HepG2 (cell line): ENCODE measurements at regions not wholly inside any gene's neighbourhood (a gene's known extent, or its start where the extent isn't known, plus 50 kb on each side); places are given as distances from the start of the nearest gene placed in this dataset.

Experiments
- ATAC-seq: fragments of 200-7000 bp; cut with Tn5 transposase; 3 replicates; pipeline ENCODE4 v1.9.1; 2020; ENCODE audit warnings: mild to moderate bottlenecking, moderate library complexity
- BruUV-seq: library from RNA; stranded (reverse); fragments of 400-500 nt; replicated peaks from 2 replicates; lab custom pipeline; 2021; lab: Mats Ljungman, UMichigan
- CTCF ChIA-PET: fragments of 300-600 bp; formaldehyde crosslinking; extraction: SDS; loops from one replicate; lab custom pipeline; 2021; ENCODE audit warnings: low total read pairs, inconsistent platforms, low intra/inter-chr PET ratio; lab: Yijun Ruan, JAX
- POLR2A ChIA-PET: fragments of 350-600 bp; sonication (Branson Sonifier 250); formaldehyde crosslinking; loops from one replicate; lab custom pipeline; 2020; ENCODE audit warnings: antibody characterized with exemption, inconsistent platforms; lab: Yijun Ruan, JAX
- DNase-seq: peaks from one replicate; pipeline ENCODE4 v3.0.0-alpha.2; 2015; ENCODE audit warnings: low spot score
- FAIRE-seq: peaks from 3 replicates; lab custom pipeline; 2011; peaks lifted over from hg19 to GRCh38; lab: Jason Lieb, UNC
- H2AFZ ChIP-seq: one replicate; pipeline ENCODE4 v1.6.1; 2011; ENCODE audit warnings: low read length, inconsistent platforms
- H3K27ac ChIP-seq: fragments of 300-600 bp; 3 replicates; pipeline ENCODE4 v1.8.0; 2011; ENCODE audit warnings: mixed run types, mild to moderate bottlenecking, mixed read lengths, low read length, inconsistent platforms; ENCODE audit not compliant: insufficient read depth; ENCODE audit errors: extremely low read length
- H3K27me3 ChIP-seq, 2 experiments: fragments of 200-600 bp in 1 of 2; 2 replicates in 1 of 2; 3 replicates in 1 of 2; pipeline versions ENCODE4 v1.6.0 to v1.8.0; 2011; ENCODE audit warnings: low read length in 2 of 2, mild to moderate bottlenecking in 2 of 2, moderate library complexity in 2 of 2, inconsistent platforms in 1 of 2; ENCODE audit not compliant: insufficient read depth in 2 of 2, control insufficient read depth in 1 of 2
- H3K36me3 ChIP-seq, 2 experiments: fragments of 200-600 bp in 1 of 2; replicated peaks in 1 of 2; 2 replicates in 1 of 2; 3 replicates in 1 of 2; pipeline versions ENCODE4 v1.5.1 to v1.8.0; 2011; ENCODE audit warnings: low read length in 2 of 2, inconsistent platforms in 1 of 2; ENCODE audit not compliant: insufficient read depth in 2 of 2, control insufficient read depth in 1 of 2
- H3K4me1 ChIP-seq: 2 replicates; pipeline ENCODE4 v1.5.1; 2012; ENCODE audit warnings: low read length, inconsistent platforms; ENCODE audit not compliant: insufficient read depth
- H3K4me2 ChIP-seq: 2 replicates; pipeline ENCODE4 v1.6.0; 2011; ENCODE audit warnings: low read depth, low read length, inconsistent platforms
- H3K4me3 ChIP-seq, 3 experiments: fragments of 200-600 bp in 1 of 3; sonication (generic), shearing (Covaris generic) in 1 of 3; replicated peaks in 1 of 3; 2 replicates each; pipeline ENCODE4 v1.5.1; 2011 to 2016; ENCODE audit warnings: low read length in 3 of 3, inconsistent platforms in 2 of 3, low read depth in 2 of 3, mild to moderate bottlenecking in 2 of 3, control low read depth in 1 of 3, mixed read lengths in 1 of 3; ENCODE audit not compliant: insufficient read depth in 1 of 3
- H3K79me2 ChIP-seq: one replicate; pipeline ENCODE4 v1.6.1; 2011; ENCODE audit warnings: low read length, inconsistent platforms; ENCODE audit not compliant: insufficient read depth
- H3K9ac ChIP-seq: 2 replicates; pipeline ENCODE4 v1.6.0; 2011; ENCODE audit warnings: mild to moderate bottlenecking, low read depth, low read length, inconsistent platforms; ENCODE audit not compliant: insufficient read depth
- H3K9me3 ChIP-seq: 2 replicates; pipeline ENCODE4 v1.5.1; 2012; ENCODE audit warnings: mild to moderate bottlenecking, low read length
- H4K20me1 ChIP-seq: 2 replicates; pipeline ENCODE4 v1.6.0; 2011; ENCODE audit warnings: inconsistent platforms, mild to moderate bottlenecking, low read length, moderate library complexity; ENCODE audit not compliant: insufficient read depth
- AKAP8 ChIP-seq: sonication (generic); formaldehyde crosslinking; IDR thresholded peaks from 2 replicates; pipeline ENCODE4 v1.5.1; 2020; ENCODE audit warnings: mild to moderate bottlenecking, missing genetic modification reagents
- ARHGAP35 ChIP-seq: sonication (generic); formaldehyde crosslinking; IDR thresholded peaks from 2 replicates; pipeline ENCODE4 v1.9.0; 2022; ENCODE audit warnings: mild to moderate bottlenecking, inconsistent platforms, moderate library complexity, missing genetic modification reagents, borderline replicate concordance
- CENPT ChIP-seq: sonication (generic); formaldehyde crosslinking; IDR thresholded peaks from 2 replicates; pipeline ENCODE4 v1.8.0; 2022; ENCODE audit warnings: low read depth, mild to moderate bottlenecking, moderate library complexity, missing genetic modification reagents
- HMGXB4 ChIP-seq, 2 experiments: sonication (generic) in 1 of 2; formaldehyde crosslinking in 1 of 2; IDR thresholded peaks; 2 replicates each; pipeline versions ENCODE4 v1.4.0 to v1.6.1; 2018 to 2020; ENCODE audit warnings: missing genetic modification reagents in 2 of 2, borderline replicate concordance in 1 of 2, low read depth in 1 of 2, mild to moderate bottlenecking in 1 of 2, missing biosample characterization in 1 of 2
- IKZF1 ChIP-seq: fragments of 450-650 bp; IDR thresholded peaks from 2 replicates; pipeline ENCODE4 v1.7.1; 2016
- PLRG1 ChIP-seq: fragments of 450-650 bp; conservative IDR thresholded peaks from 2 replicates; pipeline ENCODE4 v1.6.1; 2016
- TARDBP ChIP-seq: sonication (generic); formaldehyde crosslinking; IDR thresholded peaks from 2 replicates; pipeline ENCODE4 v1.8.0; 2022; ENCODE audit warnings: mild to moderate bottlenecking, missing genetic modification reagents
- TERF1 ChIP-seq: sonication (generic); formaldehyde crosslinking; IDR thresholded peaks from 2 replicates; pipeline ENCODE4 v1.8.0; 2022; ENCODE audit warnings: mild to moderate bottlenecking, missing genetic modification reagents, moderate library complexity
- ZIK1 ChIP-seq: sonication (generic); formaldehyde crosslinking; IDR thresholded peaks from 2 replicates; pipeline ENCODE4 v1.5.0; 2020; ENCODE audit warnings: mild to moderate bottlenecking, low read depth, missing genetic modification reagents, borderline replicate concordance
- ZNF207 ChIP-seq: fragments of 450-650 bp; IDR thresholded peaks from 2 replicates; pipeline ENCODE4 v1.6.1; 2016; ENCODE audit warnings: antibody characterized with exemption, borderline replicate concordance
- ZNF34 ChIP-seq: sonication (generic); formaldehyde crosslinking; IDR thresholded peaks from 2 replicates; pipeline ENCODE4 v1.4.0; 2020; ENCODE audit warnings: mild to moderate bottlenecking, missing genetic modification reagents, borderline replicate concordance
- ZNF800 ChIP-seq: sonication (generic); formaldehyde crosslinking; IDR thresholded peaks from 2 replicates; pipeline ENCODE4 v1.4.0; 2020; ENCODE audit warnings: missing genetic modification reagents
- ZXDC ChIP-seq: sonication (generic); formaldehyde crosslinking; IDR thresholded peaks from 2 replicates; pipeline ENCODE4 v1.5.0; 2020; ENCODE audit warnings: mild to moderate bottlenecking, missing genetic modification reagents
- WGBS: methylation state at CpG from one replicate; pipeline ENCODE4 v1.1.6; 2017; ENCODE audit warnings: low lambda C conversion rate; 5-methylcytosine and 5-hydroxymethylcytosine counted together
- in situ Hi-C: cut with HindIII; loops from 2 replicates; pipeline ENCODE4 v1.10.0; 2017; ENCODE audit warnings: low pct_unique_long_range_greater_than_20kb; ENCODE audit not compliant: extremely low pct_ligation_motif_present
- intact Hi-C: fragments of 100-400 bp; cut with micrococcal nuclease; formaldehyde crosslinking; loops from one replicate; pipeline ENCODE4 v1.10.0; 2022; ENCODE audit not compliant: unreplicated experiment

GRCh38 chr3:40631341-40631995 is 106.7 kb downstream of the ZNF621 start (continued):
- no peak for TF ChIP-seq ZIK1
- TF ChIP-seq AKAP8 (CRISPR knock-in tag): no peak
- no peak for TF ChIP-seq TARDBP
- TF ChIP-seq PLRG1: no peak
- no peak for TF ChIP-seq ZNF800 (CRISPR knock-in tag)

GRCh38 chr3:40637906-40638305 is 113.1 kb downstream of the ZNF621 start:
- Histone ChIP-seq H4K20me1 (no peaks in the 10 kb centered on the region), H3K9me3 (0 out of 2 replicates have a peak, but pooled peaks cover 4% of the 10 kb centered on the region), H3K36me3 (no peaks in the 10 kb centered on the region), H3K4me2 (no peak overlapping the region), H3K4me1 (no peaks in the 10 kb centered on the region), H3K9ac (no peak overlapping the region), H3K4me3 (no peak overlapping the region), H3K27me3 (no peaks in the 10 kb centered on the region), H3K79me2 (no peaks in the 10 kb centered on the region), H2AFZ (no peak overlapping the region), H3K27ac (no peak overlapping the region)
- ChIA-PET CTCF (no interaction called here), POLR2A (no interaction called here)
- intact Hi-C loops: no loop called here
- ATAC-seq (no peak), FAIRE-seq (no peak), DNase-seq (no peak)
- WGBS: 0% methylated on average over 1 of the region's 2 CpGs
- BruUV-seq: no TSS peak
- TF ChIP-seq HMGXB4 (CRISPR knock-in tag; IDR thresholded peaks at IDR 0.05; ENCODE audit: borderline replicate concordance in 1 of 2, low read depth in 1 of 2) (no peak), ZNF207 (no peak), IKZF1 (no peak), ZNF34 (CRISPR knock-in tag) (no peak), ZXDC (CRISPR knock-in tag) (no peak), ARHGAP35 (CRISPR knock-in tag) (no peak), TERF1 (CRISPR knock-in tag) (no peak), CENPT (CRISPR knock-in tag) (no peak)
- in situ Hi-C loops: no loop called here
